Cardiac muscle cell (in vitro differentiated cells and primary cell): ENCODE measurements at regions not wholly inside any gene's neighbourhood (a gene's known extent, or its start where the extent isn't known, plus 50 kb on each side); places are given as distances from the start of the nearest gene placed in this dataset.
A peak's percentile ranks its signal among the peaks of the same experiment; 100 is the strongest.
"Not testable (repeated sequence)": the region's sequence is repeated elsewhere in the genome, so short reads cannot be mapped to it uniquely, and the experiment has no call there.

Experiments
- DNase-seq, 2 donors: peaks; one replicate each; pipeline versions ENCODE4 v3.0.0 to v3.0.0-alpha.2; 2010 to 2017; ENCODE audit warnings: low read depth in 1 of 2, low spot score in 1 of 2
- H3K27ac ChIP-seq: fragments of 200-600 bp; sonication (generic); 2 replicates; pipeline ENCODE4 v1.5.1; 2016
- H3K27me3 ChIP-seq: fragments of 200-600 bp; sonication (generic); 2 replicates; pipeline ENCODE4 v1.6.0; 2016; ENCODE audit warnings: control low read depth
- H3K36me3 ChIP-seq: fragments of 200-600 bp; sonication (generic); 2 replicates; pipeline ENCODE4 v1.5.1; 2016; ENCODE audit warnings: control low read depth
- H3K4me1 ChIP-seq: fragments of 200-600 bp; sonication (generic); 2 replicates; pipeline ENCODE4 v1.8.1; 2017; ENCODE audit warnings: low read depth, mild to moderate bottlenecking, mixed run types
- H3K4me3 ChIP-seq: fragments of 200-600 bp; sonication (generic); 2 replicates; pipeline ENCODE4 v1.5.1; 2016; ENCODE audit warnings: mild to moderate bottlenecking
- H3K9me3 ChIP-seq: fragments of 200-600 bp; sonication (generic); 2 replicates; pipeline ENCODE4 v1.5.1; 2017; ENCODE audit warnings: low read depth, mild to moderate bottlenecking, control low read depth
- CTCF ChIP-seq: IDR thresholded peaks from 2 replicates; pipeline ENCODE4 v1.5.1; 2012; ENCODE audit warnings: low read depth, mild to moderate bottlenecking, low read length

- Histone ChIP-seq H3K9me3 (no peaks in the 10 kb centered on the region), H3K27ac (no peak overlapping the region), H3K27me3 (no peaks in the 10 kb centered on the region), H3K36me3 (no peaks in the 10 kb centered on the region), H3K4me1 (no peaks in the 10 kb centered on the region), H3K4me3 (no peak overlapping the region)
- TF ChIP-seq CTCF = no peak
- no peak for DNase-seq
These were observed 735.6 kb downstream of the EPHA7 start for GRCh38 chr6:92683748-92684147.

- no peaks in the 10 kb centered on the region for H3K9me3 ChIP-seq
- H3K4me3 ChIP-seq = no peak overlapping the region
- no peaks in the 10 kb centered on the region for H3K4me1 ChIP-seq
- H3K27me3 ChIP-seq = no peaks in the 10 kb centered on the region
- H3K27ac ChIP-seq = no peak overlapping the region
- no peak for TF ChIP-seq CTCF
- DNase-seq = no peak
- no peaks in the 10 kb centered on the region for H3K36me3 ChIP-seq
These were observed 736.6 kb downstream of the EPHA7 start for GRCh38 chr6:92682516-92683398.

GRCh38 chr6:92681401-92681800 is 738.0 kb downstream of the EPHA7 start:
- Histone ChIP-seq H3K4me3 (no peak overlapping the region), H3K9me3 (no peaks in the 10 kb centered on the region), H3K27ac (no peak overlapping the region), H3K27me3 (no peaks in the 10 kb centered on the region), H3K36me3 (no peaks in the 10 kb centered on the region), H3K4me1 (no peaks in the 10 kb centered on the region)
- DNase-seq = no peak
- TF ChIP-seq CTCF = no peak

DNA sequence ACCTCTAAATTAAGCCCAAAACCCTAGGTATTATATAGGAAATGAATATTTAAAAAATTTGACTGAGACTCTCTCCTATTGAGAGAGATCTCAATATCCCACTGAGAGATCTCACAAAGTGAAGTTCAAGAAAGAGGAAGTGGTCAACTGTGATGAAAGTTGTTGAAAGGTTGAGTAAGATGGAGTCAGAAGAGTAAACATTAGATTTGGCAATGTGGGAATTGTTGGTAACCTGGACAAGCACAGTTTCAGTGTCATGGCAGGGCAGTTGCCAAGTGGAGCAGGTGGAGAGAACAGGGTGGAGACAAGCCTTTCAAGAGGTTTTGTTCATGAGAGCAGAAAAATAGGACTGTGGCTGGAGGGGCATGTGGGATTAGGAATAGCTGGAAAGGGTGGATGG is 747.9 kb downstream of the EPHA7 start:
- H3K9me3 ChIP-seq, H3K27me3 ChIP-seq: not testable (repeated sequence)

GRCh38 chr6:92667843-92668242 is 751.5 kb downstream of the EPHA7 start:
- no peak for TF ChIP-seq CTCF
- Histone ChIP-seq H3K9me3 (no peaks in the 10 kb centered on the region), H3K4me3 (no peak overlapping the region), H3K4me1 (peaks cover 20% of the 10 kb centered on the region), H3K36me3 (no peaks in the 10 kb centered on the region), H3K27ac (peak overlapping the region; percentile 47), H3K27me3 (no peaks in the 10 kb centered on the region)
- peak; percentile 4 to 74 for DNase-seq

More for the DNA sequence above, 747.9 kb downstream of the EPHA7 start:
- H3K4me1 ChIP-seq = peaks cover 20% of the 10 kb centered on the region
- not testable (repeated sequence) for H3K36me3 ChIP-seq, DNase-seq, H3K4me3 ChIP-seq, H3K27ac ChIP-seq

DNA sequence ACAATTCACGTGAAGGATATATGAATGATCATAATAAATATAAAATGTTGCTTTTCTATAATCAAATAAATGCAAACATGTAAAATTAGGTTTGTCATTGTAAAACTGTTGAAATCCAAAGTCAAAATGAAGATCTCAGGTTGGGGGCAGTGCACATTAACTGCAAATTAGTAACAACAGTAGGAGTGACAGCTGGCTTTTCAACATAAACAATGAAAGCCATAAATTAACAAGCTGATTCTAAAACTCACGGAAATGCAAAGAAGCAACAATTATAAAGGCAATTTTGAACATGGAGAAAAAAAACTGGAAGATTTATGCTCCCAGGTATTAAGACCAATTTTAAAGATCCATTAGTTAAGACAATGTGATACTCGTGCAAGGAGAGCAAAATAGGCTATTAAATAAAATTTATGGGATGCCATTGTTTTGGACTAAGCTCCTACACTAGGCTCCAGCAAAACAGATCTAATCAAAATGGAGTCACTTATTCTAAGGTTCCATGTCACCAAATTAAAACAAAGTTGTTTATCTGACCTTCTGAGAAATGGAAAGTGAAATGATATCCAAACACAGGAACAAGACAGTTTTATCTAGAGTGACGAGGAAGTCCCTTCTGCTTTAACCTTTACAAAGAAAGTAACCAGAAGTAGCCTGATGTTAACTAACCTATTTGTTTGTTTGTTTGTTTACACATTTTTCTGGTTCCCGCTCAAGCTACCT is 770.8 kb downstream of the EPHA7 start:
- no peaks in the 10 kb centered on the region for H3K9me3 ChIP-seq
- no peak overlapping the region for H3K27ac ChIP-seq
- no peaks in the 10 kb centered on the region for H3K27me3 ChIP-seq
- no peaks in the 10 kb centered on the region for H3K36me3 ChIP-seq
- no peak overlapping the region for H3K4me3 ChIP-seq
- DNase-seq = no peak
- no peaks in the 10 kb centered on the region for H3K4me1 ChIP-seq
- TF ChIP-seq CTCF = no peak
